Stimulated activated memory B cell treated with anti-CD40 and anti-IgM and Interleukin-4, amounts not matched to agents 10 μg/mL and 1 μg/mL and 100 μg/mL, for 72 hours (primary cell): ENCODE measurements at regions not wholly inside any gene's neighbourhood (a gene's known extent, or its start where the extent isn't known, plus 50 kb on each side); places are given as distances from the start of the nearest gene placed in this dataset.

Source experiments
- ATAC-seq: fragments of 150-1000 bp; cut with Tn5 transposase; 2 replicates; pipeline ENCODE4 v1.10.0; 2021
- H3K27ac Mint-ChIP-seq: one replicate; pipeline ENCODE4 v1.8.0; 2022; ENCODE audit warnings: mild to moderate bottlenecking, mixed read lengths
- H3K27me3 Mint-ChIP-seq: one replicate; pipeline ENCODE4 v1.8.0; 2022; ENCODE audit warnings: mixed read lengths
- H3K36me3 Mint-ChIP-seq: one replicate; pipeline ENCODE4 v1.8.0; 2022; ENCODE audit warnings: mixed read lengths
- H3K4me1 Mint-ChIP-seq: one replicate; pipeline ENCODE4 v1.8.0; 2022; ENCODE audit warnings: mixed read lengths
- H3K4me3 Mint-ChIP-seq: one replicate; pipeline ENCODE4 v1.8.0; 2022; ENCODE audit warnings: mild to moderate bottlenecking, moderate library complexity, mixed read lengths
- H3K9me3 Mint-ChIP-seq: one replicate; pipeline ENCODE4 v1.8.0; 2022; ENCODE audit warnings: mixed read lengths

GRCh38 chr18:42179542-42180121, 224.6 kb downstream of the PIK3C3 start:
- no peak for ATAC-seq
- Mint-ChIP-seq H3K27me3 (no peaks in the 10 kb centered on the region), H3K9me3 (no peaks in the 10 kb centered on the region), H3K27ac (no peak overlapping the region), H3K4me1 (no peaks in the 10 kb centered on the region), H3K4me3 (no peak overlapping the region), H3K36me3 (no peaks in the 10 kb centered on the region)

- H3K27ac Mint-ChIP-seq = no peak overlapping the region
- no peak overlapping the region for H3K4me3 Mint-ChIP-seq
Measured at GRCh38 chr18:42181474-42181873, 226.4 kb downstream of the PIK3C3 start.

GRCh38 chr18:42182728-42183700, 228.0 kb downstream of the PIK3C3 start:
- H3K4me3 Mint-ChIP-seq = no peak overlapping the region
- H3K27me3 Mint-ChIP-seq = no peaks in the 10 kb centered on the region
- no peaks in the 10 kb centered on the region for H3K9me3 Mint-ChIP-seq
- ATAC-seq = no peak
- H3K36me3 Mint-ChIP-seq = no peaks in the 10 kb centered on the region
- H3K4me1 Mint-ChIP-seq = no peaks in the 10 kb centered on the region
- no peak overlapping the region for H3K27ac Mint-ChIP-seq

More at GRCh38 chr18:42181474-42181873, 226.4 kb downstream of the PIK3C3 start:
- H3K9me3 Mint-ChIP-seq = no peaks in the 10 kb centered on the region
- no peaks in the 10 kb centered on the region for H3K36me3 Mint-ChIP-seq
- no peaks in the 10 kb centered on the region for H3K27me3 Mint-ChIP-seq
- no peak for ATAC-seq
- H3K4me1 Mint-ChIP-seq = no peaks in the 10 kb centered on the region

- Mint-ChIP-seq H3K4me3 (no peak overlapping the region), H3K9me3 (no peaks in the 10 kb centered on the region), H3K27me3 (no peaks in the 10 kb centered on the region), H3K27ac (no peak overlapping the region), H3K36me3 (no peaks in the 10 kb centered on the region), H3K4me1 (no peaks in the 10 kb centered on the region)
- no peak for ATAC-seq
Measured at GRCh38 chr18:42183746-42184145, 228.7 kb downstream of the PIK3C3 start.

GRCh38 chr18:42184685-42185477, 229.8 kb downstream of the PIK3C3 start:
- Mint-ChIP-seq H3K4me1 (no peaks in the 10 kb centered on the region), H3K4me3 (no peak overlapping the region), H3K9me3 (peaks cover 9% of the 10 kb centered on the region), H3K27me3 (no peaks in the 10 kb centered on the region), H3K27ac (no peak overlapping the region), H3K36me3 (no peaks in the 10 kb centered on the region)
- no peak for ATAC-seq

GRCh38 chr18:42185486-42185885, 230.5 kb downstream of the PIK3C3 start:
- no peaks in the 10 kb centered on the region for H3K4me1 Mint-ChIP-seq
- H3K27me3 Mint-ChIP-seq = no peaks in the 10 kb centered on the region
- no peaks in the 10 kb centered on the region for H3K36me3 Mint-ChIP-seq

GRCh38 chr18:42187611-42188380, 232.8 kb downstream of the PIK3C3 start:
- H3K27ac Mint-ChIP-seq = no peak overlapping the region
- H3K4me1 Mint-ChIP-seq = no peaks in the 10 kb centered on the region
- H3K4me3 Mint-ChIP-seq = no peak overlapping the region
- H3K9me3 Mint-ChIP-seq = peaks cover 9% of the 10 kb centered on the region
- H3K27me3 Mint-ChIP-seq = no peaks in the 10 kb centered on the region
- no peaks in the 10 kb centered on the region for H3K36me3 Mint-ChIP-seq
- peak; percentile 52 for ATAC-seq

More at GRCh38 chr18:42185486-42185885, 230.5 kb downstream of the PIK3C3 start:
- Mint-ChIP-seq H3K4me3 (no peak overlapping the region), H3K9me3 (peaks cover 9% of the 10 kb centered on the region), H3K27ac (no peak overlapping the region)
- ATAC-seq = no peak

- Mint-ChIP-seq H3K4me3 (no peak overlapping the region), H3K9me3 (peaks cover 9% of the 10 kb centered on the region), H3K4me1 (no peaks in the 10 kb centered on the region), H3K27ac (no peak overlapping the region), H3K36me3 (no peaks in the 10 kb centered on the region), H3K27me3 (no peaks in the 10 kb centered on the region)
- ATAC-seq = no peak
Measured at GRCh38 chr18:42190643-42191042, 235.6 kb downstream of the PIK3C3 start.

GRCh38 chr18:42192251-42193248, 237.5 kb downstream of the PIK3C3 start:
- H3K27ac Mint-ChIP-seq = no peak overlapping the region
- H3K27me3 Mint-ChIP-seq = no peaks in the 10 kb centered on the region
- ATAC-seq = no peak
- no peaks in the 10 kb centered on the region for H3K4me1 Mint-ChIP-seq
- no peak overlapping the region for H3K4me3 Mint-ChIP-seq
- peaks cover 9% of the 10 kb centered on the region for H3K9me3 Mint-ChIP-seq
- H3K36me3 Mint-ChIP-seq = no peaks in the 10 kb centered on the region

GRCh38 chr18:42196651-42197050, 241.6 kb downstream of the PIK3C3 start:
- Mint-ChIP-seq H3K27me3 (no peaks in the 10 kb centered on the region), H3K4me3 (no peak overlapping the region), H3K36me3 (no peaks in the 10 kb centered on the region), H3K9me3 (no peaks in the 10 kb centered on the region), H3K27ac (no peak overlapping the region), H3K4me1 (no peaks in the 10 kb centered on the region)
- ATAC-seq = no peak

- H3K4me3 Mint-ChIP-seq = no peak overlapping the region
- H3K36me3 Mint-ChIP-seq = no peaks in the 10 kb centered on the region
- H3K27me3 Mint-ChIP-seq = no peaks in the 10 kb centered on the region
- no peaks in the 10 kb centered on the region for H3K4me1 Mint-ChIP-seq
- H3K9me3 Mint-ChIP-seq = no peaks in the 10 kb centered on the region
- no peak for ATAC-seq
- H3K27ac Mint-ChIP-seq = no peak overlapping the region
Measured at GRCh38 chr18:42201137-42201536, 246.1 kb downstream of the PIK3C3 start.

- H3K4me3 Mint-ChIP-seq = no peak overlapping the region
- H3K36me3 Mint-ChIP-seq = no peaks in the 10 kb centered on the region
- no peaks in the 10 kb centered on the region for H3K27me3 Mint-ChIP-seq
- H3K27ac Mint-ChIP-seq = no peak overlapping the region
- peaks cover 2% of the 10 kb centered on the region for H3K9me3 Mint-ChIP-seq
- H3K4me1 Mint-ChIP-seq = no peaks in the 10 kb centered on the region
- no peak for ATAC-seq
Measured at GRCh38 chr18:42211201-42211600, 256.2 kb downstream of the PIK3C3 start.

- H3K4me3 Mint-ChIP-seq = no peak overlapping the region
- H3K9me3 Mint-ChIP-seq = no peaks in the 10 kb centered on the region
- no peaks in the 10 kb centered on the region for H3K36me3 Mint-ChIP-seq
- no peaks in the 10 kb centered on the region for H3K4me1 Mint-ChIP-seq
- no peak overlapping the region for H3K27ac Mint-ChIP-seq
- no peaks in the 10 kb centered on the region for H3K27me3 Mint-ChIP-seq
- ATAC-seq = no peak
Measured at GRCh38 chr18:42222557-42222956, 267.5 kb downstream of the PIK3C3 start.

GRCh38 chr18:42228581-42228980, 273.5 kb downstream of the PIK3C3 start:
- no peak overlapping the region for H3K4me3 Mint-ChIP-seq
- H3K36me3 Mint-ChIP-seq = no peaks in the 10 kb centered on the region
- H3K27me3 Mint-ChIP-seq = no peaks in the 10 kb centered on the region
- ATAC-seq = no peak
- H3K27ac Mint-ChIP-seq = no peak overlapping the region
- no peaks in the 10 kb centered on the region for H3K4me1 Mint-ChIP-seq
- no peaks in the 10 kb centered on the region for H3K9me3 Mint-ChIP-seq
